Right ventricle myocardium superior (tissue), 1 donor: ENCODE measurements at regions not wholly inside any gene's neighbourhood (a gene's known extent, or its start where the extent isn't known, plus 50 kb on each side); places are given as distances from the start of the nearest gene placed in this dataset.
"Not testable (repeated sequence)": the region's sequence is repeated elsewhere in the genome, so short reads cannot be mapped to it uniquely, and the experiment has no call there.

Experiments used
- ATAC-seq: fragments of 200-7000 bp; cut with Tn5 transposase; one replicate; pipeline ENCODE4 v1.9.1; 2020; ENCODE audit warnings: mild to moderate bottlenecking; ENCODE audit not compliant: poor library complexity
- DNase-seq: peaks from one replicate; pipeline ENCODE4 v3.0.0-alpha.2; 2020
- intact Hi-C: fragments of 100-400 bp; cut with DNase I; formaldehyde crosslinking; loops from one replicate; pipeline ENCODE4 v1.11.2; 2022
- donor health status: DM: no; HTN: yes; CAD: no; lungs with severe emphysema.

DNA sequence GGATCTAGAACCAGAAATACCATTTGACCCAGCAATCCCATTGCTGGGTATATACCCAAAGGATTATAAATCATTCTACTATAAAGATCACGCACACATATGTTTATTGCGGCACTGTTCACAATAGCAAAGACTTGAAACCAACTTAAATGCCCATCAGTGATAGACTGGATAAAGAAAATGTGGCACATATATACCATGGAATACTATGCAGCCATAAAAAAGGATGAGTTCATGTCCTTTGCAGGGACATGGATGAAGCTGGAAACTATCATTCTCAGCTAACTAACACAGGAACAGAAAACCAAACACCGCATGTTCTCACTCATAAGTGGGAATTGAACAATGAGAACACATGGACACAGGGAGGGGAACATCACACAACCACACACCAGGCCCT, 93.2 kb upstream of the MYO3A start:
- intact Hi-C loops, ATAC-seq, DNase-seq: not testable (repeated sequence)

- DNase-seq (no peak), ATAC-seq (no peak)
- intact Hi-C loops: no loop called here
Measured at GRCh38 chr10:25842146-25842545, 91.9 kb upstream of the MYO3A start.

- intact Hi-C loops: no loop called here
- DNase-seq: no peak
- ATAC-seq: no peak
Measured at GRCh38 chr10:25843551-25844170, 90.4 kb upstream of the MYO3A start.

DNA sequence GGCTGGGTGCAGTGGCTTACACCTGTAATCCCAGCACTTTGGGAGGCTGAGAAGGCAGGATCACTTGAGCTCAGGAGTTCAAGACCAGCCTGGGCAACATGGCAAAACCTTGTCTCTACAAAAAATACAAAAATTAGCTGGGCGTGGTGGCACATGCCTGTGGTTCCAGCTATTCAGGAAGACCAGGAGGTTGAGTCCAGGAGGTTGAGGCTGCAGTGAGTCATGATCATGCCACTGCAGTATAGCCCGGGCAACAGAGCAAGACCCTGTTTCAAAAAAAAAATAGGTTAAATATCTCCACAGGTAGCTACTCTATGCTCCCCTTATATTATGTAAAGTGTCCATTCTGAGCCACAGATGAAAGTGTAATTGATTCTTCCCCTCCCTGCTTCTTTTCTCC, 89.3 kb upstream of the MYO3A start:
- ATAC-seq, DNase-seq, intact Hi-C loops: not testable (repeated sequence)

DNA sequence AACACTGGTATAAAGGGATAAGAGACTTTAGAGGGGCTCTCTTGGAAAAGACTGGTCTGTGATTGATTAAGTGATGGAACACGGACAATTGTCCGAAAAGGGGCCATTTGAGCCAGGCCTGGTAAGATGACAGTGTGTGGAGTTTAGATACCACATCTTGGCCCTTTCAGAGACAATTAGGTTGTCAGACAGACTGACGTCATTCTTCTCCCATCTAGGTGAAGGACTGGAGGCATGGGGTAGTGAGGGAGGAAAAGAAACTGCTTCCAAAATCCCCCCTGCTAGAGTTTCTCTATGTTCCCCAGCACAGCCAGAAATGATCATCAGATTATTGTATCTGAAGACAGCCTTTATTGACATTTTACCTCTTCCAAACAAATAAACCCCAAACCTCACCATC, 84.8 kb upstream of the MYO3A start:
- no peak for ATAC-seq
- DNase-seq: no peak
- intact Hi-C loops: no loop called here

DNA sequence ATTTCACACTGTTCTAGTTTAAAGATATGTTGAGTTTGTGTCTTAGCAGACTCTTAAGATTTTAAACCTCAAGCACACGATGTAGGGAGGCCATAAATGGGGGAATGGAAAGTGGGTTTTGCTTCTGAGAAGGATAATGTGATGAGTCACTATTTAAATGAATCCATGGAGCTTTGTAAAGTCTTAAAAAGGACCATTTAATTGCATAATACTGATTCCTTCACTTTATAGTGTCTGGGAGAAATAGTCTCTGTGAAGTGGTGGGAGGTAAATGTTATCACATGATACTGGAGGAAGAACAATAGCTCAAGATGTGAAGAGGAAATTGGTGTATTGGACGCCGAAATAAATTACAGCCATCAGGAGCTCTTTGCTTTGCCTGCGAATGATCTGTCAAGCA, 84.0 kb upstream of the MYO3A start:
- DNase-seq (no peak), ATAC-seq (no peak)
- intact Hi-C loops: no loop called here

- ATAC-seq: no peak
- intact Hi-C loops: no loop called here
- DNase-seq: no peak
Measured at GRCh38 chr10:25851548-25851947, 82.5 kb upstream of the MYO3A start.

GRCh38 chr10:25852364-25852941, 81.6 kb upstream of the MYO3A start:
- no peak for ATAC-seq
- intact Hi-C loops: no loop called here
- DNase-seq: no peak

DNA sequence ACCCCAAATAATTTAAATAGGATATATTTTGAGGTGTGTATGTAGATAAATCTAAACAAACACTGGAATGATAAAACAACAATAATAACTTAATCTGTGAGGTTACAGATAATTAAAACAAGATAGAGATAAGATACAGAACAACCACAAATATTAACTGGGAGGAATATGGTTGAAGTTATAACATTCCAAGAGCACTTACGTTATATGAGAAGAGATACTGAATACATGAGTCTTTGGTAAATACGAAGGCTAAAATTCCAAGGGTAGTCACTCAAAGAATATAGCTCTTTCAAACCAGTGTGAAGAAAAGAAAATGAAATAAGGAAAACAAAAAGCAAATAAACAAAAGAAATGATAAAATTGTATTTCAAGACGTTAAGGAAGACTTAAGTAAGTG, 76.0 kb upstream of the MYO3A start:
- ATAC-seq: no peak
- no peak for DNase-seq
- intact Hi-C loops: no loop called here

DNA sequence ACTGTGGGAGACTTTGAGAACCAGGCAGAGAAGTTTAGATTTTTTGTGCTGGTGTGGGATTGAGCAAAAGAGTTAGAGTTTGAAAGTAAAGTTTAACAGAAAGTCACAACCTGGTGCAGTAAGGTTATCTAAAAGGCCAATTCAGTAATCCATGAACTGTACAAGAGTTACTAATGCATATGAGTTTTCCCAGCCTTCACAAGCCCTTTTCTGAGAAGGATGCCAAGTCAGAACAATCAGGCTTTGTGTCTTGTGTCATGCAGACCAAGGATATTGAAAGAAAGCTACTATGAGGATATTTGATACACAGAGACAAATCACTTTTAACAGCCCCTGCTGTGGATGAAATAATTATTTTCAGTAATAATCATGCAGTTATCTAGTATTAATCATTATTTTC, 68.8 kb upstream of the MYO3A start:
- DNase-seq (no peak), ATAC-seq (no peak)
- intact Hi-C loops: no loop called here

- intact Hi-C loops: no loop called here
- DNase-seq (no peak), ATAC-seq (no peak)
Measured at GRCh38 chr10:25867321-25867720, 66.7 kb upstream of the MYO3A start.

- DNase-seq: no peak
- ATAC-seq: no peak
- intact Hi-C loops: no loop called here
Measured at GRCh38 chr10:25869067-25869591, 64.9 kb upstream of the MYO3A start.

DNA sequence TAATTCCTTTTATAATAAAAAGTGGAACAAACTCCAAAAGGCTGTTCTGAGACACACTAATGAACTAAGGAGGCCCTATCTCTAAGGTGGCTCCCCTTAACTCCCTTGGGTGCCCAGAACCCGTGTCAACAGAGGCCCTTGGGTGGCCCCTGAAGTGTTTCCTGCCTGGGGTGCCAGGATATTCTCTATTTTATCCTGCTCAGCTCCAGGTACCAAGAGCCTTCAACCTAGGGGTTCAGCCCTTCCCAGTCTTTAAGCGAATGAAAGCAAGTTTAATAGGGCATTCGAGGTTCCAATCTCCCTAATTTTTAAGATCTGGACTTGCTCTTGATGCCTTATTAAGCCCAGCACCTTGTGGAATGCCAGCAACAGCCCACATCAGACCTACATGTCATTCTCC, 64.4 kb upstream of the MYO3A start:
- ATAC-seq: no peak
- DNase-seq: no peak
- intact Hi-C loops: no loop called here

DNA sequence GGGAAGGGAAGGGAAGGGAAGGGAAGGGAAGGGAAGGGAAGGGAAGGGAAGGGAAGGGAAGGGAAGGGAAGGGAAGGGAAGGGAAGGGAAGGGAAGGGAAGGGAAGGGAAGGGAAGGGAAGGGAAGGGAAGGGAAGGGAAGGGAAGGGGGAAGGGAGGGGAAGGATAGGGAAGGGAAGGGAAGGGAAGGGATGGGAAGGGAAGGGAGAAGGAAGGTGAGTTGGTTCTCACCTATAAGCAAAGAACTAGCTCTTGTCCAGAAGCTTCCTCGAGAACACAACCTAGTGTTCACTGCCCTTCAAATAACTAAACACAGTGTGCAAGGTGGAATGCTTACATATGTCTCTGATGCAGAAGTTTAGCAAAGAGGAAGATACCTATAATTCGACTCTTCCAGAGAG, 59.6 kb upstream of the MYO3A start:
- ATAC-seq, DNase-seq, intact Hi-C loops: not testable (repeated sequence)

DNA sequence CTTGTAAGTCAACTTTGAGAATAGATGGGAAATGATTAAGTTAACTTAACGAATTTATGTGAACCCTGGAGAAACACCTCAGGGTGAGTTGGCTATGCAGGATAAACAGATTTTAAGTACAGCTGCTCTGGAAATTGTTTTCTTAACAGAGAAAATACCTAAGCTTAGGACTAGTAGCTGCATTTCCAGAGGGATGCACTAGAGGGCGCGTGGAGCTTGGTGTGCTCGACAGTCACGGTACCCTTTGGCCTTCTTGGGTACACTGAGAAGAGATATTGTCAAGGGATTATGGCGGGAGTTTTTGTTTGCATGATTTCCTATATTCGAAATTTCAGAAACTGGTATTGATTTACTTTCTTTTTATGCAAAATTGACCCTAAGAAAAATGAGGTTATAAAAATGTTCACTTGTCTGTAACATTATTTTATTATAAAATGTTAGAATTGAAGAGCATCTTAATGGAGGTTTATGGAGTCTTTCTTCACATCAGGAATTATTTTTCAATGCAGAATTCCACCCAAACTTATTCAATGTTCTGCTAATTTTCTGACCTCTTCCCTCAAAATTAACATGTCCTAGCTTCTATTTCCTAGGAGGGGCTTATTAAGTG, 58.4 kb upstream of the MYO3A start:
- ATAC-seq (no peak), DNase-seq (peak; percentile 47)
- intact Hi-C loops: loop anchor here (5.0 kb wide), 1 partner anchor 682 kb away; no protein-coding TSS in a partner anchor

GRCh38 chr10:25877296-25877695, 56.7 kb upstream of the MYO3A start:
- no peak for DNase-seq
- ATAC-seq: no peak
- intact Hi-C loops: loop anchor here (5.0 kb wide), 1 partner anchor 680 kb away; no protein-coding TSS in a partner anchor
